CD14-positive monocyte (primary cell): ENCODE measurements at regions not wholly inside any gene's neighbourhood (a gene's known extent, or its start where the extent isn't known, plus 50 kb on each side); places are given as distances from the start of the nearest gene placed in this dataset.

Source experiments
- DNase-seq, 3 donors: peaks; one replicate each; pipeline ENCODE4 v3.0.0-alpha.2; 2011 to 2022
- H2AFZ ChIP-seq: 2 replicates; pipeline ENCODE4 v1.6.0; 2012; ENCODE audit warnings: mild to moderate bottlenecking, low read depth, low read length, inconsistent platforms; ENCODE audit not compliant: insufficient read depth, poor library complexity, severe bottlenecking
- H3K27ac ChIP-seq, 2 donors: 1 replicate in 1 of 2; 2 replicates in 1 of 2; pipeline ENCODE4 v1.5.1; 2012 to 2013; ENCODE audit warnings: low read length in 2 of 2, control low read depth in 1 of 2, inconsistent platforms in 1 of 2, low read depth in 1 of 2, mild to moderate bottlenecking in 1 of 2
- H3K27me3 ChIP-seq, 2 donors: one replicate each; pipeline versions ENCODE4 v1.6.0 to v1.6.1; 2011 to 2013; ENCODE audit warnings: low read length in 2 of 2; ENCODE audit not compliant: control insufficient read depth in 2 of 2, insufficient read depth in 2 of 2
- H3K36me3 ChIP-seq, 2 donors: replicated peaks in 1 of 2; 1 replicate in 1 of 2; 2 replicates in 1 of 2; pipeline versions ENCODE4 v1.5.1 to v1.6.1; 2012 to 2013; ENCODE audit warnings: low read length in 2 of 2, control low read depth in 1 of 2, inconsistent platforms in 1 of 2, mild to moderate bottlenecking in 1 of 2; ENCODE audit not compliant: insufficient read depth in 2 of 2, control insufficient read depth in 1 of 2
- H3K4me1 ChIP-seq, 2 donors: 1 replicate in 1 of 2; 2 replicates in 1 of 2; pipeline versions ENCODE4 v1.5.1 to v1.6.1; 2012 to 2013; ENCODE audit warnings: low read length in 2 of 2, control low read depth in 1 of 2, inconsistent platforms in 1 of 2, mild to moderate bottlenecking in 1 of 2, moderate library complexity in 1 of 2; ENCODE audit not compliant: insufficient read depth in 2 of 2, control insufficient read depth in 1 of 2
- H3K4me2 ChIP-seq: replicated peaks from 2 replicates; pipeline ENCODE3; 2012; ENCODE audit warnings: low read length, moderate library complexity, mild to moderate bottlenecking; ENCODE audit not compliant: poor library complexity, severe bottlenecking; ENCODE audit errors: extremely low read depth
- H3K4me3 ChIP-seq, 3 experiments: fragments of 200-600 bp in 1 of 3; sonication (generic) in 1 of 3; replicated peaks in 1 of 3; 1 replicate in 2 of 3; 2 replicates in 1 of 3; pipeline ENCODE4 v1.5.1; 2011 to 2013; ENCODE audit warnings: low read length in 3 of 3, mild to moderate bottlenecking in 3 of 3, control low read depth in 2 of 3, low read depth in 2 of 3, inconsistent platforms in 1 of 3, moderate library complexity in 1 of 3
- H3K79me2 ChIP-seq: 2 replicates; pipeline ENCODE4 v1.6.0; 2012; ENCODE audit warnings: mild to moderate bottlenecking, control low read depth, inconsistent platforms, low read length, moderate library complexity; ENCODE audit not compliant: insufficient read depth
- H3K9ac ChIP-seq: 2 replicates; pipeline ENCODE4 v1.6.0; 2017; ENCODE audit warnings: low read length, mild to moderate bottlenecking; ENCODE audit not compliant: insufficient read depth, poor library complexity, severe bottlenecking
- H3K9me3 ChIP-seq, 2 donors: replicated peaks in 1 of 2; 1 replicate in 1 of 2; 2 replicates in 1 of 2; pipeline versions ENCODE4 v1.5.1 to v1.6.1; 2012 to 2013; ENCODE audit warnings: low read length in 2 of 2, control low read depth in 1 of 2; ENCODE audit not compliant: control insufficient read depth in 1 of 2, insufficient read depth in 1 of 2
- H4K20me1 ChIP-seq: 2 replicates; pipeline ENCODE4 v1.6.0; 2012; ENCODE audit warnings: mild to moderate bottlenecking, low read length, control low read depth, moderate library complexity; ENCODE audit not compliant: insufficient read depth
- H3K27ac Mint-ChIP-seq, 7 donors: one replicate each; pipeline ENCODE4 v1.8.0; 2020; ENCODE audit warnings: mild to moderate bottlenecking in 7 of 7, mixed read lengths in 7 of 7, moderate library complexity in 6 of 7, inconsistent platforms in 2 of 7
- H3K27me3 Mint-ChIP-seq, 3 donors: one replicate each; pipeline ENCODE4 v1.8.0; 2021 to 2022; ENCODE audit warnings: low read depth in 3 of 3, mild to moderate bottlenecking in 3 of 3, mixed read lengths in 3 of 3, moderate library complexity in 3 of 3, inconsistent platforms in 1 of 3
- H3K36me3 Mint-ChIP-seq, 2 donors: one replicate each; pipeline ENCODE4 v1.8.0; 2020; ENCODE audit warnings: mixed read lengths in 2 of 2, inconsistent platforms in 1 of 2, mild to moderate bottlenecking in 1 of 2
- H3K4me1 Mint-ChIP-seq: one replicate; pipeline ENCODE4 v1.8.0; 2020; ENCODE audit warnings: mild to moderate bottlenecking, mixed read lengths
- H3K4me3 Mint-ChIP-seq, 2 donors: one replicate each; pipeline ENCODE4 v1.8.0; 2020; ENCODE audit warnings: mild to moderate bottlenecking in 2 of 2, mixed read lengths in 2 of 2, moderate library complexity in 1 of 2
- H3K9me3 Mint-ChIP-seq, 7 donors: one replicate each; pipeline ENCODE4 v1.8.0; 2020 to 2022; ENCODE audit warnings: mixed read lengths in 7 of 7, mild to moderate bottlenecking in 6 of 7, moderate library complexity in 6 of 7, inconsistent platforms in 2 of 7
- CTCF ChIP-seq: fragments of 200-600 bp; IDR thresholded peaks from one replicate; pipeline ENCODE4 v1.8.0; 2022; ENCODE audit warnings: antibody characterized with exemption, mild to moderate bottlenecking
- WGBS: methylation state at CpG from one replicate; pipeline ENCODE4 v1.1.5; 2013; ENCODE audit warnings: missing lambda C conversion rate; ENCODE audit not compliant: insufficient coverage; 5-methylcytosine and 5-hydroxymethylcytosine counted together
- intact Hi-C, 2 donors: fragments of 100-400 bp; cut with micrococcal nuclease; formaldehyde crosslinking; loops; one replicate each; pipeline versions ENCODE4 v1.15.0 to v1.15.1; 2023

DNA sequence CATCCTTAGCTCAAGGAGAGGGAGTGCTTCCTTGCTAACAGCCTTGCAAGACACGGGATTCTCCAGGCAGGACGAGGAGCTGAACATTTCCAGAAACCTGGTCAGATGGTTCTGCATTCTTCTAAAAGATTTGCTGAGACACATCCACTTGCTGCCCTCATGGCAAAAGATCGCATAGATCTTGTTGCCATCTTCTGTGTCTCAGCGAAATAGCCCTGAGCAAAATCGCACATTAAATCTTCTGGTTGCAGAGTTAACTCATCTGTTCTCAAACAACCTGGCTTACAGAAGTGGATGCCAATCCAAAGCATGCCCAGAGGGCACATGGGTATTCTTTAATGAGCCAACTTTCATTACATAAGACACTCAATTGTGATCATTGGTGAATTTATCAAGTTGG lies 167.5 kb downstream of the PRKX start:
- 93% methylated on average over 2 of the region's 5 CpGs for WGBS
- intact Hi-C loops: no loop called here

GRCh38 chrX:3541336-3541735 lies 172.1 kb downstream of the PRKX start:
- no peaks in the 10 kb centered on the region for H3K27me3 ChIP-seq
- H3K4me3 Mint-ChIP-seq: no peak overlapping the region
- intact Hi-C loops: no loop called here
- H3K79me2 ChIP-seq: no peaks in the 10 kb centered on the region
- no peak overlapping the region for H2AFZ ChIP-seq
- peaks cover 0 to 6% (median 3%) of the 10 kb centered on the region in 3 donors for H3K27me3 Mint-ChIP-seq
- no peaks in the 10 kb centered on the region for H3K36me3 ChIP-seq
- WGBS: no CpG with 5 or more reads among the region's 2 CpGs
- H3K27ac ChIP-seq: no peak overlapping the region
- no peaks in the 10 kb centered on the region for H3K4me1 ChIP-seq
- TF ChIP-seq CTCF: no peak
- no peak overlapping the region for H3K9ac ChIP-seq
- H3K4me2 ChIP-seq: no peak overlapping the region
- no peaks in the 10 kb centered on the region for H3K4me1 Mint-ChIP-seq
- no peak for DNase-seq
- no peak overlapping the region for H3K4me3 ChIP-seq
- H3K27ac Mint-ChIP-seq: no peak overlapping the region
- no peaks in the 10 kb centered on the region for H3K9me3 ChIP-seq
- no peaks in the 10 kb centered on the region for H3K36me3 Mint-ChIP-seq
- no peaks in the 10 kb centered on the region for H4K20me1 ChIP-seq
- H3K9me3 Mint-ChIP-seq: peaks cover 0 to 4% (median 2%) of the 10 kb centered on the region in 7 donors

More for the DNA sequence above, 167.5 kb downstream of the PRKX start:
- TF ChIP-seq CTCF: no peak
- Histone ChIP-seq H3K36me3 (no peaks in the 10 kb centered on the region), H4K20me1 (no peaks in the 10 kb centered on the region), H3K4me1 (peaks cover 0 to 4% of the 10 kb centered on the region in 2 donors), H3K4me3 (no peak overlapping the region), H2AFZ (no peak overlapping the region), H3K4me2 (no peak overlapping the region), H3K79me2 (no peaks in the 10 kb centered on the region), H3K27ac (no peak overlapping the region), H3K9me3 (no peaks in the 10 kb centered on the region), H3K27me3 (no peaks in the 10 kb centered on the region), H3K9ac (no peak overlapping the region)
- no peak for DNase-seq
- Mint-ChIP-seq H3K9me3 (peaks cover 0 to 10% (median 1%) of the 10 kb centered on the region in 7 donors), H3K36me3 (no peaks in the 10 kb centered on the region), H3K27me3 (peaks cover 2 to 4% (median 2%) of the 10 kb centered on the region in 3 donors), H3K27ac (no peak overlapping the region), H3K4me3 (no peak overlapping the region), H3K4me1 (peaks cover 17% of the 10 kb centered on the region)
